Brain microvascular endothelial cell (primary cell): ENCODE measurements at regions not wholly inside any gene's neighbourhood (a gene's known extent, or its start where the extent isn't known, plus 50 kb on each side); places are given as distances from the start of the nearest gene placed in this dataset.

ENCODE experiments used
- DNase-seq: peaks from one replicate; pipeline ENCODE4 v3.0.0-alpha.2; 2020
- H3K27ac ChIP-seq: fragments of 250-450 bp; sonication (Bioruptor Pico); 2 replicates; pipeline ENCODE4 v1.5.1; 2020; ENCODE audit warnings: mild to moderate bottlenecking, moderate library complexity
- H3K27me3 ChIP-seq: fragments of 250-450 bp; sonication (Bioruptor Pico); replicated peaks from 2 replicates; pipeline ENCODE4 v1.5.1; 2020; ENCODE audit warnings: mild to moderate bottlenecking
- H3K36me3 ChIP-seq: fragments of 250-450 bp; sonication (Bioruptor Pico); replicated peaks from 2 replicates; pipeline ENCODE4 v1.5.1; 2020; ENCODE audit warnings: mild to moderate bottlenecking
- H3K4me3 ChIP-seq: 2 replicates; pipeline ENCODE4 v1.5.1; 2011; ENCODE audit warnings: low read depth, mild to moderate bottlenecking, control low read depth, low read length, moderate library complexity
- in situ Hi-C: cut with HindIII; loops from 2 replicates; pipeline ENCODE4 v1.10.0; 2017; ENCODE audit warnings: low sequenced_read_pairs, low pct_ligation_motif_present
- TF ChIP-seq, protein P1 (sequence below): IDR thresholded peaks from 2 replicates; pipeline ENCODE4 v1.5.1; 2011; ENCODE audit warnings: low read depth, mild to moderate bottlenecking, moderate library complexity, low read length, control low read depth, inconsistent platforms; ENCODE audit errors: missing control alignments

DNA sequence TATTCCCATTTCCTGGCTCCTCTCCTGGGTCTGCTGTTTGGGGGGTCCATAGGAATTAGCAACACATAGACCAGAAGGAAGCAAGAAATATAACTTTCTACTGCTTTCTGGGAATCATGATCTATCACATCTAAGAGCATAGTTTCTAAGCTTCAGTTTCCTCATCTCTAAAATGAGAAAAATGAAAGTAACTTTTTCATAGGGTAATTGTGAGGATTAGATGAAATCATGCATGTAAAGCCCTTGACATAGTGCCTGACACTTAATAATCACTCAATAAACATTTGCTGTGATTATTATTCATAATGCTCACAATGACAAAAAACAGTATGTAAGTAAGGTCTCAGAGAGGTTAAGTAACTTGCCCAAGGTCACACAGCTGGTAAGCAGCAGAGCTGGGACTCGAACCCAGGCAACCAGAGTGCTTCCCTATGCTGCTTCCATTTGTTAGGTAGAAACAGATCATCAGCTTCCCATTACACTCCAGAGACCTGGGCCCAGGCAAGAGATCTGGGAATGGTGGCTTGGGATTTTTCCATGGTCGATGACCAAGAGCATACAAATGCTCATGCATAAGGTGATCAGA is 86.6 kb upstream of the MAFB start:
- H3K27me3 ChIP-seq, result no peaks in the 10 kb centered on the region
- in situ Hi-C loops, result no loop called here
- no peak overlapping the region for H3K4me3 ChIP-seq
- DNase-seq, result no peak
- H3K36me3 ChIP-seq, result no peaks in the 10 kb centered on the region
- TF ChIP-seq, protein P1, sequence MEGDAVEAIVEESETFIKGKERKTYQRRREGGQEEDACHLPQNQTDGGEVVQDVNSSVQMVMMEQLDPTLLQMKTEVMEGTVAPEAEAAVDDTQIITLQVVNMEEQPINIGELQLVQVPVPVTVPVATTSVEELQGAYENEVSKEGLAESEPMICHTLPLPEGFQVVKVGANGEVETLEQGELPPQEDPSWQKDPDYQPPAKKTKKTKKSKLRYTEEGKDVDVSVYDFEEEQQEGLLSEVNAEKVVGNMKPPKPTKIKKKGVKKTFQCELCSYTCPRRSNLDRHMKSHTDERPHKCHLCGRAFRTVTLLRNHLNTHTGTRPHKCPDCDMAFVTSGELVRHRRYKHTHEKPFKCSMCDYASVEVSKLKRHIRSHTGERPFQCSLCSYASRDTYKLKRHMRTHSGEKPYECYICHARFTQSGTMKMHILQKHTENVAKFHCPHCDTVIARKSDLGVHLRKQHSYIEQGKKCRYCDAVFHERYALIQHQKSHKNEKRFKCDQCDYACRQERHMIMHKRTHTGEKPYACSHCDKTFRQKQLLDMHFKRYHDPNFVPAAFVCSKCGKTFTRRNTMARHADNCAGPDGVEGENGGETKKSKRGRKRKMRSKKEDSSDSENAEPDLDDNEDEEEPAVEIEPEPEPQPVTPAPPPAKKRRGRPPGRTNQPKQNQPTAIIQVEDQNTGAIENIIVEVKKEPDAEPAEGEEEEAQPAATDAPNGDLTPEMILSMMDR, result no peak
- H3K27ac ChIP-seq, result no peak overlapping the region

DNA sequence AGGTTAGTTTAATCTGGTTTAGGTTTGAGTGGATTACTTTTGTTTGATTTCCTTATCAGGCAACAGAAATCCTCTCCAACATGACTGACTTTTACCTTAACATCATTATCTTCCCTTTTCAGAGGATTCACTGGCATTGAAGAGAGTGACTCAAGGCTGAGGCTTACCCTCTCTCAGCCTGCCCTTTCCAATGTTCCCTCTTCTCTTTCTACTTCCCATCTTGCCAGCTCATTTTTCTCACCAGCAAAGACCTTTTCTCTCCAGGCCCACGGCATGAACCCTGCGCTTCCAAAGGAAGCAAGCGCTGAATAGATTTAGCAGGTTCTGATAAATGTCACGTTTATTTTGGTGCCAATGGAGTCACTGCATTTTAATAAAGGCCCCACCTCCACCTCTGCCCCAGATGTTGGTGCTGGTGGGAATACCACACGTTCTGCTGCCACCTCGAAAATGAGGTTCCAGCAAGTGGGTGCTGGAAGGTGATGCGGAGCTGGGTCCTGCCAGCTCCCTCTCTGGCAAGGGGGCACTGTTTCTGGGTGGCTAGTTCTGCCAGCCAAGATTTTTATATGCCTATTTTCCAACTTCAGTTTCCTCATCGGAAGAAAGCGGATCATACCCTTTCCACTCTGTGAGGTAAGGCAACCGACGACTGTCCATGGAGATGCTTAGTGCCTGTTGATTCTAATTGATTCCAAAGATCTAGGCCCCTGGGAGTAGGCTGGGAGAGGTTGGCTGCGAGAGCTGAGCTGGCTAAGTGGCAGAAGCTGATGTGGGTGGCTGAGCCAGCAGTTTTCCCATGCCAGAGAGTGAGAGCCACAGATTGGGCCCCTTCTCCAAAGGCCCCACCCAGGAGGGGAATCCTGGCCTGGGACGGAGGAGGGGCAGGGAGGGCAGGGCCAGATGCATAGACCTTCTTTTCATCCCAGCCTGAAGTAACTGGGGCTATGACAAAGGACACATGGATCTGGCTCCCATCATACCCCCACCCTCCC is 87.7 kb upstream of the MAFB start:
- DNase-seq, result no peak
- no peaks in the 10 kb centered on the region for H3K27me3 ChIP-seq
- no peak overlapping the region for H3K4me3 ChIP-seq
- H3K36me3 ChIP-seq, result no peaks in the 10 kb centered on the region
- no peak overlapping the region for H3K27ac ChIP-seq
- in situ Hi-C loops, result no loop called here
- TF ChIP-seq, protein P1, result no peak

GRCh38 chr20:40777653-40778052 is 88.6 kb upstream of the MAFB start:
- Histone ChIP-seq H3K36me3 (no peaks in the 10 kb centered on the region), H3K27ac (no peak overlapping the region), H3K27me3 (no peaks in the 10 kb centered on the region), H3K4me3 (no peak overlapping the region)
- DNase-seq, result no peak
- in situ Hi-C loops, result no loop called here
- TF ChIP-seq, protein P1, result no peak

DNA sequence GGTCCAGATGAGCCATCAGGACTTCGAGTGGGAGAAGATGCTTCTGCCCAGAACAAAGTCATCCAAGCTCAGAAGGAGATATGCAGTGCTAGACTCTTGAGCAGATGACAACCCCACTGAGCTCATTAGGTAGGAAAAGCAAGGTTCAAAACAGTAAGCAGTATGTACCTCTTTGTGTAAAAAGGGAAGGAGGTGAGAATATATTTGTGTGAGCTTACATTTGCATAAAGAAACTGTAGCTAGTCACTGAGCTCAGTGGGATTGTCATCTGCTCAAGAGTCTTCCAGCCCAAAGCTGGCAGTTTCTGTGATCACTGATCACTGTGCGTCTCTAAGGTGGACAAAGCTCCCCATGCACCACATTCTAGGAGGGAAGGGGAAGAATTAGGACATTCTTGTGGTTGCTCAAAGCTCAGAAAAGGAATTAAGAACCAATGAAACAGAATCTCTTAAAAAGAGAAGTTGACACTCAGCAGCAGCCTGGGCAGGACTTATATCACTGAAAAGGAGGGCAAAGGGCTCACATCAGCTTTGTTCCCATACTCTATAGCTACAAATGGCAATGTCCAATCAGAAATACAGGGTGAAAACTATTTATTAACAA is 90.0 kb upstream of the MAFB start:
- Histone ChIP-seq H3K27ac (no peak overlapping the region), H3K4me3 (no peak overlapping the region), H3K36me3 (no peaks in the 10 kb centered on the region), H3K27me3 (no peaks in the 10 kb centered on the region)
- TF ChIP-seq, protein P1, result no peak
- in situ Hi-C loops, result no loop called here
- no peak for DNase-seq

GRCh38 chr20:40781327-40782042 is 92.4 kb upstream of the MAFB start:
- no peaks in the 10 kb centered on the region for H3K27me3 ChIP-seq
- H3K27ac ChIP-seq, result no peak overlapping the region
- H3K4me3 ChIP-seq, result no peak overlapping the region
- TF ChIP-seq, protein P1, result no peak
- no peak for DNase-seq
- in situ Hi-C loops, result no loop called here
- H3K36me3 ChIP-seq, result no peaks in the 10 kb centered on the region
